Breast epithelium (tissue), 3 donors: ENCODE measurements at regions not wholly inside any gene's neighbourhood (a gene's known extent, or its start where the extent isn't known, plus 50 kb on each side); places are given as distances from the start of the nearest gene placed in this dataset.

ENCODE experiments used
- CTCF ChIP-seq, 3 donors: fragments of 450-650 bp; IDR thresholded peaks; one replicate each; pipeline ENCODE4 v1.5.1; 2016 to 2017; ENCODE audit warnings: antibody characterized with exemption in 3 of 3, mild to moderate bottlenecking in 3 of 3, moderate library complexity in 3 of 3
- POLR2A ChIP-seq: fragments of 450-650 bp; IDR thresholded peaks from one replicate; pipeline ENCODE4 v1.6.1; 2016; ENCODE audit warnings: antibody characterized with exemption, mild to moderate bottlenecking, moderate library complexity
- POLR2AphosphoS5 ChIP-seq, 3 donors: sonication (generic); formaldehyde crosslinking; IDR thresholded peaks; one replicate each; pipeline ENCODE4 v1.6.1; 2017; ENCODE audit warnings: antibody characterized with exemption in 3 of 3

- TF ChIP-seq CTCF (IDR thresholded peaks at IDR 0.05) (no peak), POLR2A (no peak), POLR2AphosphoS5 (IDR thresholded peaks at IDR 0.05) (no peak)
Measured at GRCh38 chr6:121951918-121952379, 447.5 kb upstream of the HSF2 start.
